ENCODE measurements at regions not wholly inside any gene's neighbourhood (a gene's known extent, or its start where the extent isn't known, plus 50 kb on each side); places are given as distances from the start of the nearest gene placed in this dataset.
"Not testable (repeated sequence)": the region's sequence is repeated elsewhere in the genome, so short reads cannot be mapped to it uniquely, and the experiment has no call there.

DNA sequence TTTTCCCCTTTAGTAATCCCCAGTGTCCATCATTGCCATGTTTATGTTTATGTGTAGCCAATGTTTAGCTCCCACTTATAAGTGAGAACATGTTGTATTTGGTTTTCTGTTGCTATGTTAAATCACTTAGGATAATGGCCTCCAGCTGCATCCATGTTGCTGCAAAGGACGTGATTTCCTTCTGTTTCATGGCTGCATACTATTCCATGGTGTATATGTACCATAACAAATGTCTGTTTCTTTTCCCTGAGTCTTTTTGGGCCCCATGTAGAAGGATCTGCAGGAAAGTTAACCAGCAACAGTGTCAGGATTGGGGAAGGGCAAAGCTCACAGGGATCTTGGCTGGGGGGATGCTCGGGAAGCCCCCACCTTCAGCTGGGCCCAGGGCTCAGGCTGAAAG lies 64.3 kb upstream of the SULF2 start:
- no CpG with 5 or more reads among the region's 2 CpGs for WGBS (ENCODE audit: insufficient coverage, insufficient read length)
- H3K27me3 ChIP-seq (ENCODE audit: control insufficient read depth, insufficient read depth, low read length) = no peaks in the 10 kb centered on the region
- H3K36me3 ChIP-seq (ENCODE audit: control insufficient read depth, insufficient read depth, low read length) = no peaks in the 10 kb centered on the region
- H3K4me3 ChIP-seq (ENCODE audit: low read length) = no peak overlapping the region
- H3K27ac ChIP-seq (ENCODE audit: low read length) = no peak overlapping the region
- no peaks in the 10 kb centered on the region for H3K4me1 ChIP-seq (ENCODE audit: control insufficient read depth, insufficient read depth, low read length)
- no peaks in the 10 kb centered on the region for H3K9me3 ChIP-seq (ENCODE audit: control insufficient read depth, insufficient read depth, low read length)
- DNase-seq (ENCODE audit: low read depth, low spot score) = no peak

DNA sequence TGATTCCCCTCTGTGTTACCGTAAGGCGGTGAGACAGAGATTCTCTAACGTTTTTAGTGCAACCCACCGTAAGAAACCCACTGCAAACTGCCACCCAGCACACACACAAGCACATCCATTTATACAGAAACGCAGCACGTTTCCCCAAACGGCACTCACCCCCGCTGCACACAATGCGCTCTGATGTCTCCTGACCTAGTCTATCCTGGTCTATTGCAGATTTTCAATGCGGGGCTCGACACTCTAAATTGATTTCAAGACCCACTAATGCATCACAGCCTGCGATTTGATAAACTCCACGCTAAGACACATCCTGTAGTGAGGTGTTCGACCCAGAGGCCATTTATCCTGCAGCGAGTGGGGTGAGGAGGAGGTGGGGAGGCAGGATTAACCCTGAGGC lies 63.7 kb upstream of the SULF2 start:
- no CpG with 5 or more reads among the region's 15 CpGs for WGBS (ENCODE audit: insufficient coverage, insufficient read length)
- Histone ChIP-seq H3K36me3 (ENCODE audit: control insufficient read depth, insufficient read depth, low read length) (no peaks in the 10 kb centered on the region), H3K4me3 (ENCODE audit: low read length) (no peak overlapping the region), H3K27ac (ENCODE audit: low read length) (no peak overlapping the region), H3K4me1 (ENCODE audit: control insufficient read depth, insufficient read depth, low read length) (no peaks in the 10 kb centered on the region), H3K9me3 (ENCODE audit: control insufficient read depth, insufficient read depth, low read length) (no peaks in the 10 kb centered on the region), H3K27me3 (ENCODE audit: control insufficient read depth, insufficient read depth, low read length) (no peaks in the 10 kb centered on the region)
- no peak for DNase-seq (ENCODE audit: low read depth, low spot score)

GRCh38 chr20:47848534-47848933 lies 63.3 kb upstream of the SULF2 start:
- not testable (repeated sequence) for H3K4me1 ChIP-seq (ENCODE audit: control insufficient read depth, insufficient read depth, low read length); H3K4me3 ChIP-seq (ENCODE audit: low read length); H3K27me3 ChIP-seq (ENCODE audit: control insufficient read depth, insufficient read depth, low read length); H3K27ac ChIP-seq (ENCODE audit: low read length); H3K9me3 ChIP-seq (ENCODE audit: control insufficient read depth, insufficient read depth, low read length); DNase-seq (ENCODE audit: low read depth, low spot score); H3K36me3 ChIP-seq (ENCODE audit: control insufficient read depth, insufficient read depth, low read length)
- no CpG with 5 or more reads among the region's 4 CpGs for WGBS (ENCODE audit: insufficient coverage, insufficient read length)

DNA sequence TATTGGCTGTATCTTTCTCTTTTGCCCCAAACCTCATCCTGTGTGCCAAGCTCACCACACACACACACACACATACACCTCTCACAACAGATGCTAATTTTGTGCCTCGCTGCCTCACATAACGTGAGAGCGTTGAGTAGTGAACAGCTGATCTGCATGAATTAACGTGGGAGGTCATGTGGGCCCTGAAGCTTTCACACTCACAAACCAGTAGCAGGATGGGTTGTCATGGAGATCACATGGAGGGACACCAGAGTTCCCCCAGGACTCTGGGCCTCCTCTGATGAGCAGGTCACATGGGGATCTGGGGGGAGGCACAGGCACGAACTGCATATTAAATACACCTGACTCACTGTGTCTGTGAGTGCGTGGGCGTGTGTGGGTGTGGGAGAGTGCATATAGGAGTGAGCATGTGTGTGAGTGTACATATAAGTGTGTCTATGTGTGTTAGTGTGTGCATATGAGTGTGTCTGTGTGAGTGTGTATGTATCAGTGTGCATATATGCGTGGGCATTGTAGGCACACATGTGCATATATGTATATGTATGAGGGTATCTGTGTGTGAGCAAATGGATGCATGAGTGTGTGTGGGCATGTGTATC lies 62.7 kb upstream of the SULF2 start:
- H3K4me3 ChIP-seq (ENCODE audit: low read length) = no peak overlapping the region
- H3K27ac ChIP-seq (ENCODE audit: low read length) = no peak overlapping the region
- no CpG with 5 or more reads among the region's 8 CpGs for whole genome bisulfite sequencing (ENCODE audit: insufficient coverage, insufficient read length)
- no peak for DNase-seq (ENCODE audit: low read depth, low spot score)
- no peaks in the 10 kb centered on the region for H3K9me3 ChIP-seq (ENCODE audit: control insufficient read depth, insufficient read depth, low read length)
- H3K36me3 ChIP-seq (ENCODE audit: control insufficient read depth, insufficient read depth, low read length) = no peaks in the 10 kb centered on the region
- no peaks in the 10 kb centered on the region for H3K27me3 ChIP-seq (ENCODE audit: control insufficient read depth, insufficient read depth, low read length)
- no peaks in the 10 kb centered on the region for H3K4me1 ChIP-seq (ENCODE audit: control insufficient read depth, insufficient read depth, low read length)

- H3K27ac ChIP-seq (ENCODE audit: low read length) = not testable (repeated sequence)
These were observed 61.9 kb upstream of the SULF2 start for GRCh38 chr20:47847220-47847619.

GRCh38 chr20:47846651-47847050 lies 61.4 kb upstream of the SULF2 start:
- not testable (repeated sequence) for H3K4me3 ChIP-seq (ENCODE audit: low read length); H3K4me1 ChIP-seq (ENCODE audit: control insufficient read depth, insufficient read depth, low read length); DNase-seq (ENCODE audit: low read depth, low spot score); H3K27ac ChIP-seq (ENCODE audit: low read length); H3K27me3 ChIP-seq (ENCODE audit: control insufficient read depth, insufficient read depth, low read length); H3K36me3 ChIP-seq (ENCODE audit: control insufficient read depth, insufficient read depth, low read length); H3K9me3 ChIP-seq (ENCODE audit: control insufficient read depth, insufficient read depth, low read length)
- WGBS (ENCODE audit: insufficient coverage, insufficient read length) = no CpG with 5 or more reads among the region's 10 CpGs

More at GRCh38 chr20:47847220-47847619, 61.9 kb upstream of the SULF2 start:
- not testable (repeated sequence) for H3K36me3 ChIP-seq (ENCODE audit: control insufficient read depth, insufficient read depth, low read length); DNase-seq (ENCODE audit: low read depth, low spot score); H3K4me3 ChIP-seq (ENCODE audit: low read length); H3K9me3 ChIP-seq (ENCODE audit: control insufficient read depth, insufficient read depth, low read length); H3K27me3 ChIP-seq (ENCODE audit: control insufficient read depth, insufficient read depth, low read length); H3K4me1 ChIP-seq (ENCODE audit: control insufficient read depth, insufficient read depth, low read length)
- no CpG with 5 or more reads among the region's 7 CpGs for WGBS (ENCODE audit: insufficient coverage, insufficient read length)

DNA sequence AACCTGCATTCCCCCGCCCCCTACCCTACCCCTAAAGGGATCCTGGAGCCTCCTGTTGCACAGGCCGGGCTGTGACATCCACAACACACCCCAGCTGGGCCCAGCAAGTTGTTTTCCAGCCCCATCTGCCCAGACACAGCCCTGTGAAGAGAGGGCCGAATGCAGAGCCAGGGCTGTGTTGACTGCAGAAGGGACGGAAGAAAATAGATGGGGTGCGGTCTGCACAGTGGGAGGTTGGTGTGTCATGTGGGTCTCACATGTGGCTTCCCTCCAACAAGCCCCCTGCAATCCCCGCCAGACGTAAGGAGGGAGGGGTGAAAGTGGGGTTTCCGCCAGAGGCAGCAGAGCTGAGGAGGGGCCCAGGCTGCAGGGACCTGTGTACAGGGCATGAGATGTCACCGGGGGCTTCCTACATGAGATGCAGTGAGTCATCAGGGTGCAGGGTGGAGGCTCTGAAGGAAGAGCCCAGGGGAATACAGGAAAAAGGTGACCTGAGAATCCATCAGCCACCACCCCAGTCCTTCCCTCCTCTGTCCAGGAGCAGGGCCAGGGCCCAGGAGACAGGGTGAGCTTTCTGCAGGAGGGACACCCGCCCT lies 60.2 kb upstream of the SULF2 start:
- WGBS (ENCODE audit: insufficient coverage, insufficient read length) = no CpG with 5 or more reads among the region's 10 CpGs
- not testable (repeated sequence) for H3K9me3 ChIP-seq (ENCODE audit: control insufficient read depth, insufficient read depth, low read length); H3K4me3 ChIP-seq (ENCODE audit: low read length); H3K36me3 ChIP-seq (ENCODE audit: control insufficient read depth, insufficient read depth, low read length); H3K4me1 ChIP-seq (ENCODE audit: control insufficient read depth, insufficient read depth, low read length); H3K27me3 ChIP-seq (ENCODE audit: control insufficient read depth, insufficient read depth, low read length); H3K27ac ChIP-seq (ENCODE audit: low read length); DNase-seq (ENCODE audit: low read depth, low spot score)

DNA sequence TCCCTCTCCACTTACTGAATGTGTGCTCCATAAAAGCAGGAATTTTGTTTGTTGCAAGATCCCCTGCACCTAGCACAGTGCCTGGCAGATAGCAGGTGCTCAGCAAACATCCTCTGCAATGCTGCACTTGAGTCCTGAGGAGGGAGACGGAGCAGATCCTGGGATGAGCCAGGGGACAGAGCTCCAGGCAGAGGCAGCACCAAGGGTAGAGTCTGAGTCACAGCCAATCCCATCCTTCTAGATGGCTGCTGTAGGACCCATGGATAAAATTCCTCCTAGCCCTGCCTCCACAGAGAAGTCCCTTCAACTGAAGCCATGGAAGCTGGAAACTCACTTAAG lies 59.3 kb upstream of the SULF2 start:
- H3K27me3 ChIP-seq (ENCODE audit: control insufficient read depth, insufficient read depth, low read length); H3K4me1 ChIP-seq (ENCODE audit: control insufficient read depth, insufficient read depth, low read length); H3K9me3 ChIP-seq (ENCODE audit: control insufficient read depth, insufficient read depth, low read length); H3K4me3 ChIP-seq (ENCODE audit: low read length); H3K36me3 ChIP-seq (ENCODE audit: control insufficient read depth, insufficient read depth, low read length); DNase-seq (ENCODE audit: low read depth, low spot score); H3K27ac ChIP-seq (ENCODE audit: low read length): not testable (repeated sequence)
- no CpG with 5 or more reads among the region's 1 CpG for WGBS (ENCODE audit: insufficient coverage, insufficient read length)

- no peaks in the 10 kb centered on the region for H3K36me3 ChIP-seq (ENCODE audit: control insufficient read depth, insufficient read depth, low read length)
- no peak overlapping the region for H3K27ac ChIP-seq (ENCODE audit: low read length)
- WGBS (ENCODE audit: insufficient coverage, insufficient read length) = no CpG with 5 or more reads among the region's 2 CpGs
- no peaks in the 10 kb centered on the region for H3K4me1 ChIP-seq (ENCODE audit: control insufficient read depth, insufficient read depth, low read length)
- no peak for DNase-seq (ENCODE audit: low read depth, low spot score)
- no peak overlapping the region for H3K4me3 ChIP-seq (ENCODE audit: low read length)
- no peaks in the 10 kb centered on the region for H3K9me3 ChIP-seq (ENCODE audit: control insufficient read depth, insufficient read depth, low read length)
- H3K27me3 ChIP-seq (ENCODE audit: control insufficient read depth, insufficient read depth, low read length) = no peaks in the 10 kb centered on the region
These were observed 58.7 kb upstream of the SULF2 start for GRCh38 chr20:47843886-47844567.

DNA sequence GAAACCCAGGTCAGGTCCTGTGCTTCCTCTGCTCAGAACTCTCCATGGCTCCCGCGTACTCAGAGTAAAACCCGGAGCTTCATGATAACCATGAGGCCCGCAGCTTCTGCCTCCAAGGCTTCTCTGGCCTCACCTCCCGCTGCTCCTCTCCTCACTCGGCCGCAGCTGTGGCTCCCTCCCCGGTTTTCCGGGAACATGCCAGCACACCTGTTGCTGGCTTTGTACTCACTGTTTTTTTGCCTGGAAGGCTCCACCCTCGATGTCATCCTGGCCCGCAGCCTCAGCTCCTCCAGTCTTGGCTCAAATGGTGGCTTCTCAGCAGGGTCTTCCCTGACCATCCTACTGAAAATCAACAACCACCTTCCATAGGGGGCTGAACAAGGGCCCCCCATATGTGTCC lies 57.7 kb upstream of the SULF2 start:
- H3K4me3 ChIP-seq (ENCODE audit: low read length); DNase-seq (ENCODE audit: low read depth, low spot score); H3K9me3 ChIP-seq (ENCODE audit: control insufficient read depth, insufficient read depth, low read length); H3K4me1 ChIP-seq (ENCODE audit: control insufficient read depth, insufficient read depth, low read length); H3K36me3 ChIP-seq (ENCODE audit: control insufficient read depth, insufficient read depth, low read length); H3K27ac ChIP-seq (ENCODE audit: low read length); H3K27me3 ChIP-seq (ENCODE audit: control insufficient read depth, insufficient read depth, low read length): not testable (repeated sequence)
- WGBS (ENCODE audit: insufficient coverage, insufficient read length) = no CpG with 5 or more reads among the region's 11 CpGs

DNA sequence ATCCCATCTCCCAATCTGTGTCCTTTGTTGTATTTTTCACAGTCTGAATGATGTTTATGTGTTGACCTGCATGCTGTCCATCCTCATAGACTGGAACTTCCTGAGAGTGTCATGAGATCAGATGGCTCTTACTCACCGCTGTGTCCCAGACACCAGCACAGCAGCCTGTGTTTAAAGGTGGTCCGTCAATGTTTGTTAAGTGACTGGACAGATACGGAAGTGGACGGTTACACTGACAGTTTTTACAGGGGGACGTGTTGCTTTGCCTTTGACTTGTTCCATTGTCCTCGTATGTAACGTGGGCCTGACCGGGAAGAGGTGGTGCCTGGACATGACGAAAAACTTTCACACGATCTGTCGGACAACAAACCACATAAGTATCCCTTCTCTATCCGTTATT lies 56.7 kb upstream of the SULF2 start:
- not testable (repeated sequence) for H3K27ac ChIP-seq (ENCODE audit: low read length); H3K9me3 ChIP-seq (ENCODE audit: control insufficient read depth, insufficient read depth, low read length); H3K27me3 ChIP-seq (ENCODE audit: control insufficient read depth, insufficient read depth, low read length); DNase-seq (ENCODE audit: low read depth, low spot score); H3K4me3 ChIP-seq (ENCODE audit: low read length); H3K36me3 ChIP-seq (ENCODE audit: control insufficient read depth, insufficient read depth, low read length); H3K4me1 ChIP-seq (ENCODE audit: control insufficient read depth, insufficient read depth, low read length)
- WGBS (ENCODE audit: insufficient coverage, insufficient read length) = no CpG with 5 or more reads among the region's 12 CpGs
